ENCODE measurements at regions not wholly inside any gene's neighbourhood (a gene's known extent, or its start where the extent isn't known, plus 50 kb on each side); places are given as distances from the start of the nearest gene placed in this dataset.

GRCh38 chr17:28268610-28269313 is 50.2 kb upstream of the TMEM97 start:
- no CpG with 5 or more reads among the region's 10 CpGs for WGBS (ENCODE audit: extremely low coverage, insufficient read length, low lambda C conversion rate)
- H3K36me3 Mint-ChIP-seq (ENCODE audit: insufficient read depth in 1 of 3, low read depth in 3 of 3), result peaks cover 13 to 29% (median 24%) of the 10 kb centered on the region in 3 experiments
- H3K27ac Mint-ChIP-seq, result no peak overlapping the region

More at GRCh38 chr17:28268610-28269313, 50.2 kb upstream of the TMEM97 start:
- Histone ChIP-seq H3K23ac (ENCODE audit: insufficient read length, low read depth, low read length) (no peak overlapping the region), H4K91ac (ENCODE audit: insufficient read length, low read depth, low read length) (no peak overlapping the region), H3K27me3 (ENCODE audit: insufficient read depth, low read length) (no peaks in the 10 kb centered on the region), H2BK12ac (ENCODE audit: insufficient read length, low read depth, low read length) (no peak overlapping the region), H2BK20ac (ENCODE audit: low read depth, low read length, poor library complexity, severe bottlenecking) (no peak overlapping the region), H3K23me2 (ENCODE audit: insufficient read length, low read depth, low read length, poor library complexity, severe bottlenecking) (no peaks in the 10 kb centered on the region), H3K79me2 (ENCODE audit: insufficient read depth, low read length) (no peaks in the 10 kb centered on the region), H2BK15ac (ENCODE audit: low read depth, low read length) (no peak overlapping the region), H3K27ac (ENCODE audit: insufficient read length, low read depth, low read length) (no peak overlapping the region), H3K14ac (ENCODE audit: insufficient read depth, low read length) (no peak overlapping the region), H3K4me2 (ENCODE audit: insufficient read depth, insufficient read length, low read length) (no peak overlapping the region), H3T11ph (ENCODE audit: low read length) (no peak overlapping the region), H3K9me3 (ENCODE audit: control insufficient read depth, low read depth, low read length) (peaks cover 12% of the 10 kb centered on the region), H3K79me1 (ENCODE audit: insufficient read depth, low read depth, low read length, poor library complexity, severe bottlenecking) (no peaks in the 10 kb centered on the region), H3K9ac (ENCODE audit: extremely low read depth, insufficient read length, low read length) (no peak overlapping the region), H3K4me1 (ENCODE audit: insufficient read depth, low read length) (no peaks in the 10 kb centered on the region), H2BK120ac (ENCODE audit: low read depth, low read length, poor library complexity, severe bottlenecking) (no peak overlapping the region), H2BK5ac (ENCODE audit: insufficient read length, low read length) (no peak overlapping the region), H2AFZ (ENCODE audit: low read length) (no peak overlapping the region), H3K18ac (ENCODE audit: insufficient read length, low read depth, low read length) (no peak overlapping the region), H4K20me1 (ENCODE audit: control insufficient read depth, insufficient read depth, insufficient read length) (no peaks in the 10 kb centered on the region), H2AK5ac (ENCODE audit: insufficient read length, low read length) (no peak overlapping the region), H4K5ac (ENCODE audit: insufficient read length, low read depth, low read length) (no peak overlapping the region), H4K8ac (replicated peaks; ENCODE audit: insufficient read length, low read depth, low read length) (no peak overlapping the region), H3K4ac (ENCODE audit: low read depth, low read length) (no peak overlapping the region), H3K56ac (ENCODE audit: insufficient read length, low read depth, low read length) (no peak overlapping the region)
- TF ChIP-seq, protein P1, sequence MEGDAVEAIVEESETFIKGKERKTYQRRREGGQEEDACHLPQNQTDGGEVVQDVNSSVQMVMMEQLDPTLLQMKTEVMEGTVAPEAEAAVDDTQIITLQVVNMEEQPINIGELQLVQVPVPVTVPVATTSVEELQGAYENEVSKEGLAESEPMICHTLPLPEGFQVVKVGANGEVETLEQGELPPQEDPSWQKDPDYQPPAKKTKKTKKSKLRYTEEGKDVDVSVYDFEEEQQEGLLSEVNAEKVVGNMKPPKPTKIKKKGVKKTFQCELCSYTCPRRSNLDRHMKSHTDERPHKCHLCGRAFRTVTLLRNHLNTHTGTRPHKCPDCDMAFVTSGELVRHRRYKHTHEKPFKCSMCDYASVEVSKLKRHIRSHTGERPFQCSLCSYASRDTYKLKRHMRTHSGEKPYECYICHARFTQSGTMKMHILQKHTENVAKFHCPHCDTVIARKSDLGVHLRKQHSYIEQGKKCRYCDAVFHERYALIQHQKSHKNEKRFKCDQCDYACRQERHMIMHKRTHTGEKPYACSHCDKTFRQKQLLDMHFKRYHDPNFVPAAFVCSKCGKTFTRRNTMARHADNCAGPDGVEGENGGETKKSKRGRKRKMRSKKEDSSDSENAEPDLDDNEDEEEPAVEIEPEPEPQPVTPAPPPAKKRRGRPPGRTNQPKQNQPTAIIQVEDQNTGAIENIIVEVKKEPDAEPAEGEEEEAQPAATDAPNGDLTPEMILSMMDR (conservative IDR thresholded peaks at IDR 0.05), result no peak
- DNase-seq, result no peak
- Mint-ChIP-seq H3K27me3 (ENCODE audit: low read depth) (peaks cover 4% of the 10 kb centered on the region), H3K4me3 (no peak overlapping the region), H3K9me3 (peaks cover 24 to 49% of the 10 kb centered on the region in 2 experiments), H3K4me1 (peaks cover 10 to 11% of the 10 kb centered on the region in 2 experiments)

Data from H9 (cell line).